Stimulated activated CD8-positive, alpha-beta memory T cell treated with anti-CD3 and anti-CD28 coated beads, Interleukin-7, amount 100 ng/mL, for 48 hours (primary cell): ENCODE measurements at regions not wholly inside any gene's neighbourhood (a gene's known extent, or its start where the extent isn't known, plus 50 kb on each side); places are given as distances from the start of the nearest gene placed in this dataset.
A peak's percentile ranks its signal among the peaks of the same experiment; 100 is the strongest.
"Not testable (repeated sequence)": the region's sequence is repeated elsewhere in the genome, so short reads cannot be mapped to it uniquely, and the experiment has no call there.

Source experiments
- DNase-seq, 2 donors: peaks; one replicate each; pipeline ENCODE4 v3.0.0-alpha.2; 2020; ENCODE audit warnings: low read depth in 1 of 2; ENCODE audit errors: extremely low read depth in 1 of 2

GRCh38 chr22:22756109-22756508 lies 111.7 kb downstream of the GGTLC2 start:
- no peak for DNase-seq

GRCh38 chr22:22756551-22757201 lies 112.3 kb downstream of the GGTLC2 start:
- not testable (repeated sequence) for DNase-seq

GRCh38 chr22:22758101-22758807 lies 113.8 kb downstream of the GGTLC2 start:
- not testable (repeated sequence) for DNase-seq

DNA sequence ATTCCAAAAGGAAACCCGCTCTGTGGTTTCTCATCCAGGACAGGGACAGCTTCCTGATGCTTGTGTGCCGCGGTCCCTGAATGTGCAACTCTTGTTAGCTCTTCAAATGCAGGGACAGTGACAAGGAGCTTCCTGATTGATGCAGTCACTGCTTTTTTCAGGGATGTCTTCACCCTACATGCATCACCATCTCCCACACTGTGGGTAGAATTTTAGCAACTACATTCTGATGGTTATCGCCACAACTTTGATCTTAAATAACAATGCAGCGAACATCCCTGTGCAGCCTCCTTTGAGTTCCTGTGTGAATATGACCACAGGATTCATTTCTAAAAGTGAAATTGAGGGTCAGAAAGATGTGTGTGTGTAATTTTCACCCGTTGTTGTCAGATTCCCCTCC lies 115.0 kb downstream of the GGTLC2 start:
- DNase-seq = no peak

DNA sequence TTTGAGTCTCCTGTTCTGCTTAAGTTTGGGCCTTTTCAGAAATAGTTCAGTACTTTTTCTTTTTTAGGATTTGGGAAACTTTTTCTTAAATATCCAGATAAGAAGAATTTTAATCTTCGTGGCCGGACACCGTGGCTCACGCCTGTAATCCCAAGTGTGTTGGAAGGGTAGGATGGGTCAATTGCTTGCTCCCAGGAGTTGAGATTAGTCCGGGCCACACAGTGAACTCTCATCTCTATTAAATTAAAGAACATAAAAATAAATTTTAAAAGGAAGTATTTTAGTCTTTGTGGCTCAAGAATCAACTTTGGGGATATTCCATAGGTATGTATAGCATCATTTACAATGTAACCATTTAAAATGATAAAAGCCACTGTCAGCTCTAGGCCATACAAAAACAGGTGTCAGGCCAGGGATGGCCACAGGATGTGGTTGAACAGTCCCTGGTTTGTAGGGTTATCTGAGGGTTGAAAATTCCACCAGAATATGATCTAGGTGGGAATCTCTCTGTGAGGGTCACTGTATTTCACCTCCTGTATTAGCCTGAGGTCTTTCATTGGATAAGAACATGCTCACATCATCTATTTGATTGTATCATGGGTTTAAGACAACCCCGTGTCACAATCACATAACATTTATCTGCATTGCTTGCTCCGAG lies 115.6 kb downstream of the GGTLC2 start:
- no peak for DNase-seq

DNA sequence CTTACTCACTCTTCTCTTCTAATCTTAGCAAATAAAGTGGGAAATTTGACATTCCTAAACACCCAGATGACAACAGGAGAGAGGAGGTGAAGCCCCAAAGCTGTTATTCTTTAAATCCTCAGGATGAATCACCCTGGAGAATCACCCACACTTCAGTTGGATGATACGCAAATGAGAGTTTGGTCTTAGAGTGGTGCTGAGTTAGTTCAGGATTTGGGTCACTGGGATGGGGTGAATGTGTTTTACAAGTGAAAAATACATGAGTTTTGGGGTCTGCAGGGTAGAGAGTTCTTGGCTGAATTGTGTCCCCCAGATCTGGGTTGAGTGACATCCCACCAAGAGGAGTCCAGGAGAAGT lies 117.2 kb downstream of the GGTLC2 start:
- no peak for DNase-seq

DNA sequence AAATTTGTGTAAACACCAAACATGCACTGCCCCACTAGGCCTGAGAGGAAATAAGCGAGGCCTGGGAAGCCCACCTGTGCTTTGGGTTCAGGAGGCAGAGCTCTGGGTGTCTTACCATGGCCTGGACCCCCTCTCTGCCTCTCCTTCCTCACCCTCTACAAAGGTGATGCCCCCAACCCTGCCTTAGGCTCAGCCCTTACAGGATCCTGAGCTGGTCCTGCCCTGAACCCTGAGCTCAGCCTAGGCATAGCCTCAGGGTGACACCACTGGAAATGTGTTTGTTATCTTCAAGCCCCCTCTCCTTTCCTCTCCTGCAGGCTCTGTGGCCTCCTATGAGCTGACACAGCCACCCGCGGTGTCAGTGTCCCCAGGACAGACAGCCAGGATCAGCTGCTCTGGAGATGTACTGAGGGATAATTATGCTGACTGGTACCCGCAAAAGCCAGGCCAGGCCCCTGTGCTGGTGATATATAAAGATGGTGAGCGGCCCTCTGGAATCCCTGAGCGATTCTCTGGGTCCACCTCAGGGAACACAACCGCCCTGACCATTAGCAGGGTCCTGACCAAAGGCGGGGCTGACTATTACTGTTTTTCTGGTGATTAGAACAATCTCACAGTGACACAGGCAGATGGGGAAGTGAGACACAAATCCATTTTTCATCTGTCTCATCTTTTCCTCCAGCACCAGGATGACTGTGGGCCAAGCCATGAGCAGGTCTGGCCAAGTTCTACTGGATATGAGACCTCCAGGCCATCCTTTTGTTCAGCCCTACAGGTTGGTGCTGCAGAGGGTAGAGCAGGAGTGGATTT lies 117.8 kb downstream of the GGTLC2 start:
- DNase-seq = no peak

DNA sequence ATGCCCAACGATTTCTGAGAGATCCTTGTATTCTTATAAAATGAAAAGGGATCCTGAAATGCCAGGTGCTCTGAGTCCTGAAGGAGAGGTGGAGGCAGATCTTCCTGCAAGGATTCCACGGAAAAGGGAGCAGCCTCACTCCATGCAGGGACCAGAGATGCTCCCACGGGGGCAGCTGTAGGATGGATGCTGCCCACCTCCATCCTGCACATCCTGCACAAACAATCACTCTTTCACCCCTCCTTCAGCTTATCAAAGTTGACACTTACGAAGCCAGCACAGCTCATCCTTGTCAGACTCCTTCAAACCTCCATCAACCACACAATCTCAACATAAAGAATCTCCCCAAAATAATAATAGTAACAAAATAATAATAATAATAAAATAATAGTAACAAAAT lies 119.1 kb downstream of the GGTLC2 start:
- DNase-seq = no peak

- DNase-seq = no peak
Measured at GRCh38 chr22:22764085-22764484, 119.7 kb downstream of the GGTLC2 start.

GRCh38 chr22:22767876-22768602 lies 119.6 kb upstream of the IGLL5 start:
- no peak for DNase-seq

DNA sequence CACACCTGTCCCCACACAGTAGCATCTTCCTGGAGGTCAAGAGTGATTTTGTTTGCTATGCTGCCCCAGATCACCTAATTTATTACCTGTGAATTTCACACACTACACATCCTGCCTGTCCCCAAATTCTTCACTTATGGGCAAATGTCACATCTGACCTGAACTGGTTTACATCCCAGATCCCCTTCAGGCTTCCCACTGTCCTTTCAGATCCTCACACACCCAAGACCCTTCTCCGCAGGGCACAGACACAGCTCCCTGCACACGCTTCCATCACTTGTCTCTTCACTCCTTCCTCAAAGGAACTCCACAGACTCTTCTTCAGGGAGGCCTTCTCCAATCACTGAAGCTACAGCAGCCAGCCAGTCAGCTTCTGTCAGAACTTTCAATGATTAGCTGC lies 118.7 kb upstream of the IGLL5 start:
- no peak for DNase-seq

- no peak for DNase-seq
Measured at GRCh38 chr22:22769434-22770279, 118.0 kb upstream of the IGLL5 start.

- peak in 1 of 2 donors; percentile 10 for DNase-seq
Measured at GRCh38 chr22:22770280-22770871, 117.2 kb upstream of the IGLL5 start.

DNA sequence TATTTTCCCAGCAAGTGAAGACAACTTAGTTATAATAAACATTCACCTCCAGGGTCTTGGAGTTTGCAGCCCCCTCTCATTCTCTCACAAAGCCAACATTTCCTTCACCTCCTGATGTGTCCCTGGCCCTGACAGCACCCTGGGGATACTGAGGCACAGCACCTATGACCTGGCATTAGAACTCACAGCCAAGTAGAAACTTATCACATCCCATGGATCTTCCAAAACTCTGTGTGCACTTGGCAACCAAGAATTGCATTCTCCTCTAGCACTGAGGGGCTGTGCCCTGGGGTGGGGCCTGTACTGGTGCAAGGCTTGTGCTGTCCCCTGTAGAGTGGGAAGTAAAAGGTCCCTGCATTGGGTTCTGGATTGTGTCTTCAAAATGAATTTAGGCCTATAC lies 116.7 kb upstream of the IGLL5 start:
- DNase-seq = no peak

- DNase-seq = no peak
Measured at GRCh38 chr22:22771696-22772377, 115.8 kb upstream of the IGLL5 start.

- DNase-seq = no peak
Measured at GRCh38 chr22:22772396-22772795, 115.2 kb upstream of the IGLL5 start.

DNA sequence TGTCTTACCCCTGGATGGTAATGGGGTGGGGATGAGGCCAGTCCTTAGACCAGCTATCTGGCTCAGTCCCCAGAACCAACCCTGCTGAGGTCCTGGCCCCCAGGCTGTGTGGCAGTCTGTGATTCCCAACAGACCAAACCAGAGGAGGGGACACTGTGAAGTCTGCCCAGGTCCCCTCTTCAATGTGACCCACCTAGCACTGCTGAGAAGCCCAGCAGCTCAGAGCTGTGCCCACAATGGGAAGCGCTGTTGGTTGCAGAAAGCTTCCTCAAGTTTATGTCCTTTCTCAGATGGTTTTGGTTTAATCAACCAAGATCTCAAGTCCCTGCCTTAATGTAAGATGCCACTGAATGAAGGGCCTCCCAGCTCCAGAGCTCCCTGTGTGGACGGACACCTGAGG lies 114.7 kb upstream of the IGLL5 start:
- DNase-seq = no peak

DNA sequence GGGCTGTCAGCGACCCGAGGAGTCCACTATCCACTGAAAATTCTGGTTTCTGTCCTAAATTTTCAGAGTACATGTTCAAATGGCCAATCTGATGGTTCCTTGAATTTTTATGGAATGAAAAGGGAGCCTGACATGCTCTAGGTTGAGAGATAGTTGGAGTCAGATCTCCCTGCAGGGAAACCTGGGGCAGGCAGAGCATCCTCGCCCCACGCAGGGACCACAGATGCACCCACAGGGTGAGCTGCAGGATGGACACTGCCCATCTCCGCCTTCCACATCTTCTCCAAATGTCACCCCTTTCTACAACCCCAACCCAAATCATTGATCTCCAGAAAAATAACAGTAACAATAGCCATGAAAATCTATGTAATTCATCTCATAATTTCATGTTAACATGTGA lies 114.2 kb upstream of the IGLL5 start:
- DNase-seq = no peak
